Suprapubic skin (tissue), 4 donors: ENCODE measurements at regions not wholly inside any gene's neighbourhood (a gene's known extent, or its start where the extent isn't known, plus 50 kb on each side); places are given as distances from the start of the nearest gene placed in this dataset.

Experiments used
- CTCF ChIP-seq, 2 donors: fragments of 200-600 bp in 1 of 2; fragments of 450-650 bp in 1 of 2; sonication (generic) in 1 of 2; IDR thresholded peaks; one replicate each; pipeline ENCODE4 v1.5.1; 2016 to 2019; ENCODE audit warnings: antibody characterized with exemption in 2 of 2, mild to moderate bottlenecking in 1 of 2, moderate library complexity in 1 of 2
- EP300 ChIP-seq: sonication (generic); formaldehyde crosslinking; IDR thresholded peaks from one replicate; pipeline ENCODE4 v1.6.1; 2017; ENCODE audit warnings: antibody characterized with exemption
- POLR2A ChIP-seq, 2 donors: fragments of 450-650 bp; IDR thresholded peaks; one replicate each; pipeline ENCODE4 v1.6.1; 2017; ENCODE audit warnings: antibody characterized with exemption in 2 of 2, mild to moderate bottlenecking in 2 of 2, moderate library complexity in 2 of 2
- POLR2AphosphoS5 ChIP-seq, 3 donors: sonication (generic); formaldehyde crosslinking; IDR thresholded peaks; one replicate each; pipeline ENCODE4 v1.6.1; 2017; ENCODE audit warnings: antibody characterized with exemption in 3 of 3

DNA sequence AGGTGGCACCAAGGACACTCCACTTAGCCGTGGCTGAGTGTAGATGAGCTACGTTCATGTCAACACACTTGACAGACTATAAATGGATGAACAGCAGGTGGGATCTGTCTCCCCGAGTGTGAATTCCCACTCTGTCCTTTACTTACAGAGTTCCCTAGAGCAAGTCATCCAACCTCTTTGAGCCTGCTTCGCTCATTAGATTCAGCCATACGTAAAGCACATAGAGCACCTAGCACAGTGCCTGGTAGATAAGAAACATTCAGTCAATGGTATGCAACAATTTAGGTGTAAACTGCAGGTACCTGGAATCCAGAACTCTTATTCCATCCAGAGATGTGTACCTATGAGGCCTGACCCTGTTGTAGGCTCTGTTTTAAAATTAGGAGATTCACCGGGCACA is 227.8 kb upstream of the C16orf82 start:
- TF ChIP-seq CTCF (IDR thresholded peaks at IDR 0.05) (no peak), POLR2A (IDR thresholded peaks at IDR 0.05) (no peak), EP300 (no peak), POLR2AphosphoS5 (IDR thresholded peaks at IDR 0.05) (no peak)
